Body of pancreas (tissue), 4 donors: ENCODE measurements at regions not wholly inside any gene's neighbourhood (a gene's known extent, or its start where the extent isn't known, plus 50 kb on each side); places are given as distances from the start of the nearest gene placed in this dataset.

Source experiments
- POLR2A ChIP-seq, 3 donors: fragments of 450-650 bp; IDR thresholded peaks; one replicate each; pipeline ENCODE4 v1.6.1; 2016; ENCODE audit warnings: antibody characterized with exemption in 3 of 3, mild to moderate bottlenecking in 2 of 3
- TF ChIP-seq, protein P1 (sequence below), 7 experiments: fragments of 450-650 bp in 4 of 7; fragments of 200-600 bp in 3 of 7; sonication (generic) in 3 of 7; IDR thresholded peaks; one replicate each; pipeline ENCODE4 v1.5.1; 2016 to 2019; ENCODE audit warnings: antibody characterized with exemption in 7 of 7

DNA sequence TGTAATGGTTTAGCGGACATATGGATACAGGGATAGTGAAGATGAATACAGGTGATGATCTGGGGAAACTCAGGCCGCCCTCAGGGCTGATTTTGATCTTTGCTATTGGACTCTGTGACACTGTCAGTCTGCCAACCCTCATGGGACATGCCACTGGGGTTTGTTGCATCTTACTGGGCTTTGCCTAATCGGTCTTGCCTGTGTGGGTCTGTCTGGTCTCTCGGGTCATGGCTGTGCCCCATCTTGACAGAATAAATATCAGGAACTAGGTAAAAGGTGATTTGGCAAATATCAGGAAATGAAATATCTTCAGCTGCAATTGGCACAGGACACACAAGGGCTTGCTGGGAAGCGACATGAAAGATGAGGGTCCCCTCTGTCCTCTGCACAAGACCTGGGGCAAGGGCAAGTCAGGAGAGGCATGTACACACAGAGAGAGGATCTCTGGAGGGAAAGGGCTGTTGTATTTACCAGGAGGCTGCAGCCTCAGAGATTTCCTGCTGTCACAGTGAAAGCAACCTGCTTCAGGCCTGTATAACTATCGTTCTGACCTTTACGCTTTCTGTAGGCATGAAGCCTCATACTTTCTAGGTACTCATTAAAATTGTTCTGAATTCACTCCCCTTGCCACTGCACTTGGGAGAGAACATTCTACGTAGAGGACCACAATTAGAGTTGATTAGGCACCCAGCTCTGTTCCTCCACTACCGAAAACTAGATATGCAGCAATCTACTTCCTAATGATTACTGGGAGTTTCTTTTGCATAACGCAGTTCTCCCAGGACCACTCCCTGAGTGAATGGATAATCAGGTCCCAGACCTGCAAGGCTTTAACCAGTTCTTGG, 52.0 kb upstream of the GADD45A start:
- TF ChIP-seq, protein P1, sequence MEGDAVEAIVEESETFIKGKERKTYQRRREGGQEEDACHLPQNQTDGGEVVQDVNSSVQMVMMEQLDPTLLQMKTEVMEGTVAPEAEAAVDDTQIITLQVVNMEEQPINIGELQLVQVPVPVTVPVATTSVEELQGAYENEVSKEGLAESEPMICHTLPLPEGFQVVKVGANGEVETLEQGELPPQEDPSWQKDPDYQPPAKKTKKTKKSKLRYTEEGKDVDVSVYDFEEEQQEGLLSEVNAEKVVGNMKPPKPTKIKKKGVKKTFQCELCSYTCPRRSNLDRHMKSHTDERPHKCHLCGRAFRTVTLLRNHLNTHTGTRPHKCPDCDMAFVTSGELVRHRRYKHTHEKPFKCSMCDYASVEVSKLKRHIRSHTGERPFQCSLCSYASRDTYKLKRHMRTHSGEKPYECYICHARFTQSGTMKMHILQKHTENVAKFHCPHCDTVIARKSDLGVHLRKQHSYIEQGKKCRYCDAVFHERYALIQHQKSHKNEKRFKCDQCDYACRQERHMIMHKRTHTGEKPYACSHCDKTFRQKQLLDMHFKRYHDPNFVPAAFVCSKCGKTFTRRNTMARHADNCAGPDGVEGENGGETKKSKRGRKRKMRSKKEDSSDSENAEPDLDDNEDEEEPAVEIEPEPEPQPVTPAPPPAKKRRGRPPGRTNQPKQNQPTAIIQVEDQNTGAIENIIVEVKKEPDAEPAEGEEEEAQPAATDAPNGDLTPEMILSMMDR (IDR thresholded peaks at IDR 0.05): no peak
- no peak for TF ChIP-seq POLR2A (IDR thresholded peaks at IDR 0.05)
